GM12872 (cell line): ENCODE measurements at regions not wholly inside any gene's neighbourhood (a gene's known extent, or its start where the extent isn't known, plus 50 kb on each side); places are given as distances from the start of the nearest gene placed in this dataset.

Experiments
- TF ChIP-seq, protein P1 (sequence below): IDR thresholded peaks from 3 replicates; pipeline ENCODE4 v1.5.1; 2011; ENCODE audit warnings: low read depth, mild to moderate bottlenecking, low read length, moderate library complexity; ENCODE audit not compliant: insufficient read depth

DNA sequence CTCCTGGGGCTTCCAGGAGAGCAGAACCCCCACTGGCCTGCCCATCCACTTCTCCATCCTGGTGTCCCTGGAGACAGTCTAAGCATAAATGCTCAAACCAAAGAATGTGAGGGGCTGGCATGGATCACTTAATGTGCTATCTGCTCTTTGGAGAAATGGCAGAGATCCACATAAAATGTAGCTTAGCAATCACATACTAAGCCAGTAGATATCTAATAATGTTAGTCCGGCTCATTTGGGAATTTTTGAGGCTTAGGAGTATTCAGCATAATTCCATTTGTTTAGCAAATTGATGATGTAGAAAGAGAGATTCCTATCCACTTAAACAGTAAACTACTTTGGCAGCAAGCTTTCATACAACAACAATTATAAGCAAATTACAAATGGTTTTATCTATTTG, 90.7 kb downstream of the TENT5C start:
- TF ChIP-seq, protein P1, sequence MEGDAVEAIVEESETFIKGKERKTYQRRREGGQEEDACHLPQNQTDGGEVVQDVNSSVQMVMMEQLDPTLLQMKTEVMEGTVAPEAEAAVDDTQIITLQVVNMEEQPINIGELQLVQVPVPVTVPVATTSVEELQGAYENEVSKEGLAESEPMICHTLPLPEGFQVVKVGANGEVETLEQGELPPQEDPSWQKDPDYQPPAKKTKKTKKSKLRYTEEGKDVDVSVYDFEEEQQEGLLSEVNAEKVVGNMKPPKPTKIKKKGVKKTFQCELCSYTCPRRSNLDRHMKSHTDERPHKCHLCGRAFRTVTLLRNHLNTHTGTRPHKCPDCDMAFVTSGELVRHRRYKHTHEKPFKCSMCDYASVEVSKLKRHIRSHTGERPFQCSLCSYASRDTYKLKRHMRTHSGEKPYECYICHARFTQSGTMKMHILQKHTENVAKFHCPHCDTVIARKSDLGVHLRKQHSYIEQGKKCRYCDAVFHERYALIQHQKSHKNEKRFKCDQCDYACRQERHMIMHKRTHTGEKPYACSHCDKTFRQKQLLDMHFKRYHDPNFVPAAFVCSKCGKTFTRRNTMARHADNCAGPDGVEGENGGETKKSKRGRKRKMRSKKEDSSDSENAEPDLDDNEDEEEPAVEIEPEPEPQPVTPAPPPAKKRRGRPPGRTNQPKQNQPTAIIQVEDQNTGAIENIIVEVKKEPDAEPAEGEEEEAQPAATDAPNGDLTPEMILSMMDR = no peak

DNA sequence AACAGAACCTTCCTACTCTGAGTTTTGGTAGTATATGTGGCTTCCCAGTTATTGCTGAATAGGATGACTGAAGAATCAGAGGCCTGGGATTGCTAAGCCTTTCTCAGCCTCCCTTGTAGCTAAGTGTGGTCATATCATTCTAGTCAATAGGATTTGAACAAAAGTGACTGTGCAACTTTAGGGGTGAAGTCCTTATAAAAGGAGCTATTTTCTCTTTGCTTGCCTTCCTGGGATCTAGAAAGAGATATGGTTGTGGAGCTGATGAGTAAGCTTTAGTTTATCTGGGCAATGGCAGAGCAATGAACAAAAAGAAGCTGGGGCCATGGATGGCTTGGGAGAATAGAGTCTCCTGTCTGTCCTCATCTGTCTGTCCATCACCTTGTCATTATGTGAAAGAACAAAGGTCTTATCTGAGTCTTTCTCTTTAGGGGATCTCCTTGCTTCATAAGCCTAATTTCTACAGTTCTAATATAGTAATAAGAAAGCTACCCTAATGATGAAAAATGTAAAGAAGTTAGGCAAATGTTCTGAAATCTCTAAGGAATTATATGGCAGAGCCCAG, 91.5 kb downstream of the TENT5C start:
- TF ChIP-seq, protein P1 = no peak

DNA sequence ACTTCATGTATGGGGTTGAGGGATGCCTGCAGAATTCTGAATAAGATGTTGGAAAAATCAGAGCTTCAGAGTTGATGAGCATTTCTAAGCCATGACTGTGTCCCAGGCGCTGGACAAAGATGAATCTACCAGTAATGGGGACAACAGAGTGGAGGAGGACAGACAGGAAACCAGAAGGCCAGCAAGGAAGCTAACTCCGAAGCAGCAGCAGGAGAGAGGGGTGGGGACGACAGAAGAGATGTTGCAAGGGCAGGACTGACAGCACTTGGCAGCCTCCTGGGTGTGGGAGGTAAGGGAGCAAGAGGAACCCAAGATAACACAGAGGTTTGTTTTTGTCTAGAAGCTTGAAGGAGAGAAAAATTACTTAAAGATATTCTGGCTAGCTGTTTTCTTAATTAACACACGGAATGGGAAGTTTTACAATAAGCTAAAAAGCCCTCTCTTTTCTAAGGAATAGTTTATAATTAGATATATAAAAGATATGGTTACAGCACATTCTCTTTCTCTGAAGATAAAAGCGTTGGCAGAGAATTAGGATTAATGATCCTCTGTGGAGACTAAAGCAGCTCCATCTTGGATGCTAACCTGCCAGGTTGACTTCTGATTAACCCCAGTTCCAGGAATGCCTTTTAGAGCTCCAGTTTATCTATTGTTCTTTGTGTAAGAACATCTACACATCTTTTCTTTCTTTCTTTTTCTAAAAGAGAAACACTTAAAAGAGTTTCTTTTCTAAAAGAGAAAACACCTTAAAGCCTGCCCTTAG, 92.7 kb downstream of the TENT5C start:
- TF ChIP-seq, protein P1 = no peak

DNA sequence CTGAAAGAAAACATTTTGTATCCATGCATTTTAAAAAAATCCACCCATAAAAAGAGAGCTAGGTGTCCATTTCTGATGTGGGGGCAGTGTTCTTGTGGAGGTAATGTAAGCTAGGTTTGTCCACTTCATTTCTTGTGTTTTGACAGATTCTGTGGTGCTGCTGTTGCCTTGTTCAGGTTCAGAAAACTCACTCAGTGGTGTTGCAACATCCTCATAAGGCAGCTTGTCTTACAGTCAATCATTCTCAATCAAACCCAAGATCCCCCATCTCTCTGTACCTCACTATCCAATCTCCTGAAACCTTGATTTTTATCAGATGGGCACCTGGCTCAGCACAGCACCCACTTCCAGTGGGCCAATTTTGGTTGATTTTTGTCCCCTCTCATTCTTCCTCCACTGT, 94.1 kb downstream of the TENT5C start:
- TF ChIP-seq, protein P1 = no peak

- TF ChIP-seq, protein P1 = no peak
These were observed 96.8 kb downstream of the TENT5C start for GRCh38 chr1:117702654-117703053.

GRCh38 chr1:117707371-117707770, 101.5 kb downstream of the TENT5C start:
- TF ChIP-seq, protein P1 = no peak

GRCh38 chr1:117708323-117709248, 102.7 kb downstream of the TENT5C start:
- TF ChIP-seq, protein P1 = no peak
